ENCODE measurements at regions not wholly inside any gene's neighbourhood (a gene's known extent, or its start where the extent isn't known, plus 50 kb on each side); places are given as distances from the start of the nearest gene placed in this dataset.
A peak's percentile ranks its signal among the peaks of the same experiment; 100 is the strongest.

GRCh38 chr13:36493046-36493445, 60.8 kb downstream of the CCNA1 start:
- DNase-seq: no peak

GRCh38 chr13:36495431-36495830, 63.1 kb downstream of the CCNA1 start:
- no peak for DNase-seq

GRCh38 chr13:36509369-36509768, 77.1 kb downstream of the CCNA1 start:
- DNase-seq: no peak

- DNase-seq: no peak
Measured at GRCh38 chr13:36512771-36513170, 80.5 kb downstream of the CCNA1 start.

- DNase-seq: no peak
Measured at GRCh38 chr13:36513266-36513665, 81.0 kb downstream of the CCNA1 start.

DNA sequence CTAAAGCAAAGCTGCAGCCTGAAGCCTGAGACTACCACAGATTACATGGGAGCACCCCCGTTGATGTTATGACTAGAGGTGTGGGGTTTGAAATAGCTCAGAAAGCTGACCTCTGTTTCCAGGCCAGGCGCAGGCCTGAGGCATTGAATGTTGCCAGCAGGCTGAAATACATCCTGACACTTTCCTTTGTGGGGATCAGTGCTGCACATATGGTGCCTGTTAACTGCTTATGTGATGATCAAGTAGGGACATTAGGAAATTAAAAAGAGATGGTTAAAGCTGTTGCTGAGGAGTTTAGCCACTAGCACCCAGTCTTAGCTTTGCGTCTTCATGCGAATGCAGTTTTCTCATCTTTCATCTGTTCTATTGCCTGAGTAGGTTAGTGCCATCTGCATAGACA, 83.2 kb downstream of the CCNA1 start:
- no peak for DNase-seq

DNA sequence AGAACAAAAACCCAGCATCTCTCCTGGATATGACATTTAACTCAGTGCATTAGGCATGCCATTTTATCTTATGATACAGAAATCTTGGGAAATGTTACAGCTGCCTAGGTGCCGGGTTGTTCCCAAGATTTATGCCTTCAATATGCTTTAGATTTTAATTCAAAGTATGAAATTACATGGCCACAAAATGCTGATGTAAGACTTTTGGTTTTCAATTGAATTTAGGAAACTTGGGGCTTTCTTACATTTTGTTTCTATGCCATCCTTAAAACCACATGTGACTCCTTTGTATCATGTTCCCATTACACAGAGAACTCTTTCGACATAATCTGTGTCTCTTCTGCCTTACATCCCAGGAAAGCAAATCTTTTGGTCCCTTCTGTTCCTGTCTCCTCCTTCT, 83.9 kb downstream of the CCNA1 start:
- no peak for DNase-seq

GRCh38 chr13:36518707-36519106, 86.4 kb downstream of the CCNA1 start:
- DNase-seq: no peak

DNA sequence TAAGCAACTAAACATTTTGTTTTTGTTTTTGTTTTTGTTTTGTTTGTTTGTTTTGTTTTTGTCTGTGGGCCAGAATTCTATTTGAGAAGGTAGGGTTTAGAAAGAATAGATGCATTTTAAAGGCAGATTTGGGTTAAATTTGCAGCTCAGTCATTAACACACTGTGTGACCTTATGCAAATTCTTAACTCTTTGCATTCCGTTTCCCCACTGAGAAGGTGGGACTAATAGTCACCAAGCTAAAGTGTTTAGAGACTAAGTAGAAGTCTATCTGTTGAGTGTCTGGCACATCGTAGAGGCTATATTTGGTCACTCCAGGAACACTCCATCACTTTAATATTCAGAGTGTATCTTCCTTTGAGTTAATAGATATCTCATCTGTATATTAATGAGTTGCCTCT, 87.1 kb downstream of the CCNA1 start:
- no peak for DNase-seq

GRCh38 chr13:36520111-36520510, 87.8 kb downstream of the CCNA1 start:
- no peak for DNase-seq

- peak in 1 of 2 experiments; percentile 26 for DNase-seq
Measured at GRCh38 chr13:36526897-36527296, 94.6 kb downstream of the CCNA1 start.

DNA sequence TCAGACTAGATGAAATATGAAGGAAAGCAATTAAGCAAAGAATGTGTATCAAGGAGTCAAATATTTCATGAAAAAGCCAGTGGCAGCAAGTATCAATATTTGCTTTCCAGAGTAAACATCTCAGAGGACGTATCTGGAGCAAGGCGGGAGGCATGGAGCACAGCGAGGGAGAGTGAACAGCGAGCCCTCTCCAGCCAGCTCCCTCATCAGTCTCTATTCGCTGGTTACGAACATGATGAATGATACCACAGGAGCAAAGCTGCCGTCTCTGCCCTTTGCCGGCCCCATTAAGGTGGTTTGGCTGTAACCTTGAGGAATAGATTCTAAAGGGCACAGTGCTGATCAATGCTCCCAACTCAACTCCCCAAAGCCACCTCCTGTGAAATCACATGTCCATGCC, 95.8 kb downstream of the CCNA1 start:
- DNase-seq: no peak

GRCh38 chr13:36530050-36530789, 97.9 kb downstream of the CCNA1 start:
- DNase-seq: no peak

DNA sequence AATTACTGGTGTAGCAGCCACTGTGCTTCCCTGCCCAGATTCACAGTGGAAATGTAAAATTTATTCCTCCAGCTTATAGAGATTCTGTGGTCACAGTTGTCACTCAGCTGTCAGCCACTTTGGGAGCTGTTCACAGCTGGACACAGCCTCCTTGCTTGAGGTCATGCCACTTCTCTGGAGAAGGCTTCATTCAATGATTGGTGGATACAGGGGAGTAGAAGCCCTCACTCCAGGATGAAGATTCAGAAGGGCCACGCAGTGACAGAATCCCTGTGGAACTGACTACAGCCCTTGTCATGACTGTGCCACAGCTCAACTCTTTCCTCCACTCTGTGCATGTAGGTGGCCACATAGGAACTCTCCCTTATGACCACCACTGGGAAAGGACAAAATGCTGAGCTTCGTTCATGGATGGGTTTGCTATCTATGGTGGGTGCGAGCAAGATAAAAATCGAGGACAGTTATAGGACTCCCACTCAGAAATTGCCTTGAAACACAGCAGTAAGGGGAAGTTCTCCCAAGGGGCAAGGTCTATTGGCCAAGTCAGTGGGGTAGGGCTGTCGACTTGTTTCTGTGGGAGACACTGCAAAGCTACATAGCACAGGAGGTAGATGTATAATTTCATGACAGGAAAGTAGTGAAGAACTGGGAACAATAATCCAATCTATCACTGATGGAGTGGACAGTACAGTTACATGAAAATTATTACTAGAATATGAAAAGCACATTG, 98.7 kb downstream of the CCNA1 start:
- DNase-seq: no peak

GRCh38 chr13:36531746-36532486, 99.6 kb downstream of the CCNA1 start:
- no peak for DNase-seq

DNA sequence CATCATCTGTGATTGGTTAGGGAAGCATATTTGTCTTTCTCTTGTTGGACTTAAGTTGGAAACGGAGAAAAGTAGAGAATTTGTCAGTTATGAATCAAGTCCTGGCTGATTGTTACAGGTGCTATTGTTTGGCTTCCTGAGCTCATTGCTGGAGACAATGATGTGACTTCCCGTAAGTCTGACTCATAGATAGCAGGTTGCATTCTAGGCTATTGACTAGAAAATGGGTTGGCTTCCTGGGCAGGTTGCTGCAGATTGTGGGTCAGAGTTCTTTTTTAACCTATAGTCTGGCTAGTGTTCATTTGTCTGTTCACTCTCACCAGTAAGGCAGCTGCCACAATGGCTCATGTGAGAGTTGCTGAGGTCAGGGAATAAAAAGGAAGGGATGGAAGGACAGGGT, 101.5 kb downstream of the CCNA1 start:
- DNase-seq: peak in 1 of 2 experiments; percentile 35

DNA sequence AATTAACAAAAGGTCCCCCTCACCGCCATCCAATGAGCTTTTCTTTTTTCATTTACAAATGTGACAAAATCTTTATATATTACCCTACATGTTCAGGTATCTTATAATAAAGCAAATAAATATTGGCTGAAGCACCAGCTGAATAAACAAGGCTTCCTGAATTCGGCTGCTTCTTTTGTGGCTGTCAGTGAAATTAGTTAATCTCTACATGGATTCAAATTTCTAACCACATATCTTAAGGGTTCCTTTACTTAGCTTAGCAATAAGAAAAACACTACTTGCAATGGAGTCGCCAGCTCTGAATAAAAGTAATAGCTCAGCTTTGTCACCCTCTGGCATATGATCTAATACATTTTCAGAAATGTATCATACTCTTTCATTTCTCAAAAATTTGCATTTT, 104.3 kb downstream of the CCNA1 start:
- DNase-seq: no peak

- peak; percentile 76 to 91 for DNase-seq
Measured at GRCh38 chr13:36543671-36544070, 111.4 kb downstream of the CCNA1 start.

GRCh38 chr13:36548129-36548528, 115.8 kb downstream of the CCNA1 start:
- peak; percentile 50 to 88 for DNase-seq

GRCh38 chr13:36549126-36549702, 116.9 kb downstream of the CCNA1 start:
- DNase-seq: no peak

- DNase-seq: peak; percentile 9
Measured at GRCh38 chr13:36549755-36550154, 117.5 kb downstream of the CCNA1 start.

- DNase-seq: no peak
Measured at GRCh38 chr13:36550177-36550576, 117.9 kb downstream of the CCNA1 start.

GRCh38 chr13:36551445-36551844, 119.2 kb downstream of the CCNA1 start:
- no peak for DNase-seq

All from NCI-H2081 (cell line).